Fibroblast of lung (primary cell): ENCODE measurements at regions not wholly inside any gene's neighbourhood (a gene's known extent, or its start where the extent isn't known, plus 50 kb on each side); places are given as distances from the start of the nearest gene placed in this dataset.

Source experiments
- DNase-seq, 2 donors: peaks; one replicate each; pipeline versions ENCODE4 v3.0.0 to v3.0.0-alpha.2; 2010; ENCODE audit warnings: low read depth in 2 of 2
- H2AFZ ChIP-seq: 2 replicates; pipeline ENCODE4 v1.5.1; 2012; ENCODE audit warnings: low read length, control low read depth, inconsistent platforms
- H3K27ac ChIP-seq: 2 replicates; pipeline ENCODE4 v1.5.1; 2011; ENCODE audit warnings: low read length, control low read depth; ENCODE audit not compliant: insufficient read depth
- H3K27me3 ChIP-seq: 2 replicates; pipeline ENCODE4 v1.5.1; 2011; ENCODE audit warnings: mild to moderate bottlenecking, low read length; ENCODE audit not compliant: control insufficient read depth, insufficient read depth
- H3K36me3 ChIP-seq: 2 replicates; pipeline ENCODE4 v1.5.1; 2011; ENCODE audit warnings: low read length; ENCODE audit not compliant: control insufficient read depth, insufficient read depth
- H3K4me1 ChIP-seq: 2 replicates; pipeline ENCODE4 v1.5.1; 2011; ENCODE audit warnings: low read length; ENCODE audit not compliant: control insufficient read depth, insufficient read depth; ENCODE audit errors: extremely low read depth
- H3K4me2 ChIP-seq: 2 replicates; pipeline ENCODE4 v1.5.1; 2011; ENCODE audit warnings: low read length, control low read depth; ENCODE audit not compliant: insufficient read depth; ENCODE audit errors: extremely low read depth
- H3K4me3 ChIP-seq, 4 experiments: fragments of 200-600 bp in 1 of 4; sonication (generic) in 1 of 4; replicated peaks in 1 of 4; 2 replicates each; pipeline ENCODE4 v1.5.1; 2011 to 2016; ENCODE audit warnings: low read length in 4 of 4, low read depth in 3 of 4, mild to moderate bottlenecking in 3 of 4, control low read depth in 2 of 4, inconsistent platforms in 1 of 4, mixed read lengths in 1 of 4; ENCODE audit not compliant: insufficient read depth in 1 of 4; ENCODE audit errors: control extremely low read depth in 1 of 4
- H3K79me2 ChIP-seq: 2 replicates; pipeline ENCODE4 v1.5.1; 2012; ENCODE audit warnings: mild to moderate bottlenecking, low read length, inconsistent platforms; ENCODE audit not compliant: control insufficient read depth, insufficient read depth
- H3K9ac ChIP-seq: 2 replicates; pipeline ENCODE4 v1.5.1; 2011; ENCODE audit warnings: mild to moderate bottlenecking, low read length, control low read depth; ENCODE audit not compliant: insufficient read depth
- H3K9me3 ChIP-seq: 2 replicates; pipeline ENCODE4 v1.5.1; 2012; ENCODE audit warnings: low read depth, low read length; ENCODE audit not compliant: control insufficient read depth, insufficient read depth
- H4K20me1 ChIP-seq: 2 replicates; pipeline ENCODE4 v1.5.1; 2011; ENCODE audit warnings: low read length; ENCODE audit not compliant: control insufficient read depth, insufficient read depth; ENCODE audit errors: extremely low read depth
- CTCF ChIP-seq, 2 donors: IDR thresholded peaks in 1 of 2; conservative IDR thresholded peaks in 1 of 2; 1 replicate in 1 of 2; 2 replicates in 1 of 2; pipeline ENCODE4 v1.5.1; 2011 to 2012; ENCODE audit warnings: low read length in 2 of 2, control low read depth in 1 of 2, inconsistent platforms in 1 of 2, low read depth in 1 of 2, mild to moderate bottlenecking in 1 of 2
- EZH2 ChIP-seq: IDR thresholded peaks from 2 replicates; pipeline ENCODE4 v1.5.1; 2012; ENCODE audit warnings: low read length, control low read depth, mild to moderate bottlenecking; ENCODE audit errors: missing control alignments

GRCh38 chr22:48979482-48979881 lies 848.2 kb downstream of the BRD1 start:
- no peak overlapping the region for H3K4me3 ChIP-seq
- no peak overlapping the region for H2AFZ ChIP-seq
- H3K79me2 ChIP-seq = no peaks in the 10 kb centered on the region
- H3K27ac ChIP-seq = no peak overlapping the region
- no peak overlapping the region for H3K4me2 ChIP-seq
- no peaks in the 10 kb centered on the region for H3K36me3 ChIP-seq
- no peaks in the 10 kb centered on the region for H3K9me3 ChIP-seq
- H3K9ac ChIP-seq = no peak overlapping the region
- H3K27me3 ChIP-seq = no peaks in the 10 kb centered on the region
- no peaks in the 10 kb centered on the region for H4K20me1 ChIP-seq
- no peak for TF ChIP-seq CTCF (conservative IDR thresholded peaks at IDR 0.05 in 1 of 2, IDR thresholded peaks at IDR 0.05 in 1 of 2; ENCODE audit: low read depth in 1 of 2, low read length in 2 of 2)
- TF ChIP-seq EZH2 = no peak
- H3K4me1 ChIP-seq = no peaks in the 10 kb centered on the region
- no peak for DNase-seq

GRCh38 chr22:48976556-48977535 lies 850.8 kb downstream of the BRD1 start:
- Histone ChIP-seq H3K4me3 (no peak overlapping the region), H2AFZ (no peak overlapping the region), H3K79me2 (no peaks in the 10 kb centered on the region), H3K9ac (no peak overlapping the region), H3K27ac (no peak overlapping the region), H4K20me1 (no peaks in the 10 kb centered on the region), H3K27me3 (no peaks in the 10 kb centered on the region), H3K36me3 (no peaks in the 10 kb centered on the region), H3K4me2 (no peak overlapping the region), H3K4me1 (no peaks in the 10 kb centered on the region), H3K9me3 (no peaks in the 10 kb centered on the region)
- DNase-seq = no peak
- TF ChIP-seq CTCF (conservative IDR thresholded peaks at IDR 0.05 in 1 of 2, IDR thresholded peaks at IDR 0.05 in 1 of 2; ENCODE audit: low read depth in 1 of 2, low read length in 2 of 2) = no peak
- no peak for TF ChIP-seq EZH2

GRCh38 chr22:48975886-48976285 lies 851.8 kb downstream of the BRD1 start:
- H3K9me3 ChIP-seq = no peaks in the 10 kb centered on the region
- H3K27ac ChIP-seq = no peak overlapping the region
- H2AFZ ChIP-seq = no peak overlapping the region
- no peak overlapping the region for H3K4me2 ChIP-seq
- H3K79me2 ChIP-seq = no peaks in the 10 kb centered on the region
- no peak for DNase-seq
- no peak overlapping the region for H3K4me3 ChIP-seq
- no peaks in the 10 kb centered on the region for H3K27me3 ChIP-seq
- no peaks in the 10 kb centered on the region for H3K4me1 ChIP-seq
- no peaks in the 10 kb centered on the region for H4K20me1 ChIP-seq
- H3K36me3 ChIP-seq = no peaks in the 10 kb centered on the region
- no peak for TF ChIP-seq CTCF (conservative IDR thresholded peaks at IDR 0.05 in 1 of 2, IDR thresholded peaks at IDR 0.05 in 1 of 2; ENCODE audit: low read depth in 1 of 2, low read length in 2 of 2)
- no peak overlapping the region for H3K9ac ChIP-seq
